ENCODE measurements at regions not wholly inside any gene's neighbourhood (a gene's known extent, or its start where the extent isn't known, plus 50 kb on each side); places are given as distances from the start of the nearest gene placed in this dataset.

DNA sequence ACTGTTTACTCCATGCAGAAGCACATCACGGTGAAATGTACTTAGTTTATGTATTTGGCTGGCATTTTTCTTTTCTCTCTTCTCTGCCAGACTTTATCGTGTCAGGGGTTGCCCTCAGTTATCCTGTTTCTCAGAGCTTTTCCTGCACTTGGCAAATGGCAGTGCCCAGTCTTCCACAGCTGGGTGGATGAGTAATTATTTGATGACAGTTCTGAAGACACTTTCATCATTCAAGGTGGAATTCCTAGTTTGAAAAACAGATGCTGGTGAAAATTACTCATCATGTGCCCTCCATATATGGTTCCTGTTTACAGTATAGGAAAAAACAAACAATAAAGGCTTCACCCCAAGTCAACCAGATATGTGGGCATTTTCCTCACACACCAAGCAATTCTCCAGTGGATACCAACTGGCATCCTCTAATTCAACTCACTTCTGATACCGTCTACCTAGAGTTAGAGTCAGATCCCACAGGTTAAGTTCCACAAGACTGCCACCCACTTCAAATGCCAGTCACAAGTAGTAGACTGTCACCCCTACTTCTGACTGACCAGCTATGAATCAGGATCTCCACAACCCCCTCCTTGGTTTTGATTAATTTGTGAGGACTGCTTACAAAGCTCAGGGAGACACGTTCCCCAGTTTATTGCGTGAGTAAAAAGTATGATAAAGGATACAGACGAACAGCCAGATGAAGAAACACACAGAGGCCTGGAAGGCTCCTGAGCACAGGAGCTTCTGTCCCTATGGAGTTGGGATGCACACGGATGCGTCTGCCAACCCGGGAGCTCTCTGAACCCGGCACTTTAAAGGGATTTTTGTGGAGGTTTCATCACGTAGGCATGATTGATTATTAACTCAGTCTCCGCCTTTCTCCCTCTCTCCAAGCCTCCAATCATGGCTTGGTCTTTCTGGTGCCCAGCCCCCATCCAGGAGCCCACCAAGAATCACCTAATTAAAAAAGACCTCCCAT is 72.9 kb downstream of the CLDN34 start:
- Histone ChIP-seq H3K27ac (no peak overlapping the region), H3K4me3 (no peak overlapping the region), H3K36me3 (no peaks in the 10 kb centered on the region), H3K9me3 (no peaks in the 10 kb centered on the region), H3K4me1 (peaks cover 0 to 4% (median 0%) of the 10 kb centered on the region in 4 donors), H3K27me3 (no peaks in the 10 kb centered on the region)
- no peak for TF ChIP-seq CTCF (IDR thresholded peaks at IDR 0.05)
- TF ChIP-seq POLR2A (IDR thresholded peaks at IDR 0.05), result no peak
- intact Hi-C loops (cut with DNase I), result no loop called here
- WGBS (ENCODE audit: insufficient coverage, low coverage, low lambda C conversion rate, missing lambda C conversion rate), result 50% methylated on average over 10 of the region's 12 CpGs
- peak; percentile 26 to 77 (median 62) for ATAC-seq
- DNase-seq, result no peak

- no peak for ATAC-seq
- no peak overlapping the region for H3K4me3 ChIP-seq
- H3K9me3 ChIP-seq, result no peaks in the 10 kb centered on the region
- DNase-seq, result no peak
- no peaks in the 10 kb centered on the region for H3K36me3 ChIP-seq
- intact Hi-C loops (cut with DNase I), result no loop called here
- no peak for TF ChIP-seq CTCF (IDR thresholded peaks at IDR 0.05)
- no peak for TF ChIP-seq POLR2A (IDR thresholded peaks at IDR 0.05)
- H3K27ac ChIP-seq, result no peak overlapping the region
- H3K4me1 ChIP-seq, result peaks cover 0 to 4% (median 0%) of the 10 kb centered on the region in 4 donors
- 46% methylated on average over 5 of the region's 5 CpGs for WGBS (ENCODE audit: insufficient coverage, low coverage, low lambda C conversion rate, missing lambda C conversion rate)
- no peaks in the 10 kb centered on the region for H3K27me3 ChIP-seq
These were observed 73.8 kb downstream of the CLDN34 start for GRCh38 chrX:10040961-10041360.

GRCh38 chrX:10041383-10041782 is 74.2 kb downstream of the CLDN34 start:
- H3K4me1 ChIP-seq, result peaks cover 0 to 4% (median 0%) of the 10 kb centered on the region in 4 donors
- H3K36me3 ChIP-seq, result no peaks in the 10 kb centered on the region
- WGBS (ENCODE audit: insufficient coverage, low coverage, low lambda C conversion rate, missing lambda C conversion rate), result 68% methylated on average over 4 of the region's 4 CpGs
- H3K9me3 ChIP-seq, result no peaks in the 10 kb centered on the region
- DNase-seq, result no peak
- H3K4me3 ChIP-seq, result no peak overlapping the region
- H3K27me3 ChIP-seq, result no peaks in the 10 kb centered on the region
- no peak for TF ChIP-seq POLR2A (IDR thresholded peaks at IDR 0.05)
- no peak for TF ChIP-seq CTCF (IDR thresholded peaks at IDR 0.05)
- no peak overlapping the region for H3K27ac ChIP-seq
- intact Hi-C loops (cut with DNase I), result no loop called here
- no peak for ATAC-seq

GRCh38 chrX:10042055-10042454 is 74.9 kb downstream of the CLDN34 start:
- no peaks in the 10 kb centered on the region for H3K9me3 ChIP-seq
- H3K27me3 ChIP-seq, result no peaks in the 10 kb centered on the region
- no peak overlapping the region for H3K4me3 ChIP-seq
- H3K36me3 ChIP-seq, result no peaks in the 10 kb centered on the region
- no peak for ATAC-seq
- peaks cover 0 to 4% (median 0%) of the 10 kb centered on the region in 4 donors for H3K4me1 ChIP-seq
- intact Hi-C loops (cut with DNase I), result no loop called here
- WGBS (ENCODE audit: insufficient coverage, low coverage, low lambda C conversion rate, missing lambda C conversion rate), result 80% methylated on average over 4 of the region's 4 CpGs
- DNase-seq, result no peak
- TF ChIP-seq CTCF (IDR thresholded peaks at IDR 0.05) (no peak), POLR2A (IDR thresholded peaks at IDR 0.05) (no peak)
- no peak overlapping the region for H3K27ac ChIP-seq
